ENCODE measurements at regions not wholly inside any gene's neighbourhood (a gene's known extent, or its start where the extent isn't known, plus 50 kb on each side); places are given as distances from the start of the nearest gene placed in this dataset.

GRCh38 chr2:121044412-121044811 is 240.6 kb downstream of the TFCP2L1 start:
- TF ChIP-seq CTCF (conservative IDR thresholded peaks at IDR 0.05): no peak
- no peak for TF ChIP-seq ZFX (IDR thresholded peaks at IDR 0.05)
- no peak overlapping the region for H3K27ac ChIP-seq

- TF ChIP-seq ZFX (IDR thresholded peaks at IDR 0.05) (no peak), CTCF (conservative IDR thresholded peaks at IDR 0.05) (no peak)
- H3K27ac ChIP-seq: no peak overlapping the region
Measured at GRCh38 chr2:121045245-121045644, 239.8 kb downstream of the TFCP2L1 start.

DNA sequence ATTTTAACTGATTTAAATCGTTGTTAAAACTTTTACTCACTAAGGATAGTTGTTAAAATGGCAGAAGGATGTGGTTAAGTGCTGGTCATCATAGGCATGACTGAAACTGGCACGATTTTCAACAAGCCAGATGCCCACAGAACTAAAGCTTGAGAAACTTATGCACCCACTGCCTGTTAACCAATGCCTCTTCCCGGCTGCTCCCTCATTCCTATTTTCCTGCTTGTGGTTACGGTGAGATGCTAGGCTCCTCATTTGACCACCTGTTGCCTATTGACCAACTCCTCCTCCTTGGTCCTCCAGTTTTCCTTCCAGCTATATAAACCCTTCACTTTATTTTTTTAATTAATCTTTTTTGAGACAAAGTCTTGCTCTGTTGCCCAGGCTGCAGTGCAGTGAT is 238.7 kb downstream of the TFCP2L1 start:
- no peak for TF ChIP-seq CTCF (conservative IDR thresholded peaks at IDR 0.05)
- TF ChIP-seq ZFX (IDR thresholded peaks at IDR 0.05): no peak
- H3K27ac ChIP-seq: no peak overlapping the region

DNA sequence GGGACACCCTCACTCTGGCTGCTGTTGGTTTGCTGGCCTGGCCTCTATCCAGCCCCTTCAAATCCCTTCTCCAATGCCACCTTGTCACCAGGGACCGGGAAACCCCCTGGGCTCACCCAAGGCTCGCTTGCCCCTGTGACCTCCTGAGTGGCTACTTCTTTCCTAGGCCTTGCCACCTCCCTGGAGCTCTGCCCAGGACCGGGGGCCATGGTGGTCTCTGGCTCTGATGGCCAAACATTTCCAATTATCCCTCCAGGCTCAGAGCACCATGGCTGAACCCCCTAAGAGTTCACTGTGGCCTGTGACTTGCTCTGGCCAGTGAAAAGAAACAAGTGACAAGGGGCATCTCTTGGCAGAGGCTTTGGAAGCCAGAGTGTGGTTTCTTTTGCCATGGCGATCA is 237.6 kb downstream of the TFCP2L1 start:
- TF ChIP-seq CTCF (conservative IDR thresholded peaks at IDR 0.05) (no peak), ZFX (IDR thresholded peaks at IDR 0.05) (no peak)
- no peak overlapping the region for H3K27ac ChIP-seq

DNA sequence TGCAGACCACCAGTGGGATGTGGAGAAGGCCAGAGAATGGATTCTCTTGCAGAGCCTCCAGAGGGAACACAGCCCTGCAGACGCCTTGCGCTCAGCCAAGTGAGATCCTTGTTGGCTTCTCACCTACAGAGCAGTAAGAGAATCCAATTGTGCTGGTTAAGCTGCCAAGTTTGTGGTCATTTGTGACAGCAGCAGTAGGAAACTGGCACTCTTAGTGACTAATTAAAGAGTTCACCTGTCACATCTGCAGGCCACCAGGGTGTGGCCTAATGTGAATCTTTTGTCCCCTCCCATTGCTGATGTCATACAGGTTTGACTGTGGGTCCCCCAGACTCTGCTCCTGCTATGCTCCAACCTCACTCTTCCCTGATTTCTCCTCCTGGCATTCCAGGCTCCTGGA is 235.9 kb downstream of the TFCP2L1 start:
- H3K27ac ChIP-seq: no peak overlapping the region
- TF ChIP-seq CTCF (conservative IDR thresholded peaks at IDR 0.05): no peak
- TF ChIP-seq ZFX (IDR thresholded peaks at IDR 0.05): no peak

DNA sequence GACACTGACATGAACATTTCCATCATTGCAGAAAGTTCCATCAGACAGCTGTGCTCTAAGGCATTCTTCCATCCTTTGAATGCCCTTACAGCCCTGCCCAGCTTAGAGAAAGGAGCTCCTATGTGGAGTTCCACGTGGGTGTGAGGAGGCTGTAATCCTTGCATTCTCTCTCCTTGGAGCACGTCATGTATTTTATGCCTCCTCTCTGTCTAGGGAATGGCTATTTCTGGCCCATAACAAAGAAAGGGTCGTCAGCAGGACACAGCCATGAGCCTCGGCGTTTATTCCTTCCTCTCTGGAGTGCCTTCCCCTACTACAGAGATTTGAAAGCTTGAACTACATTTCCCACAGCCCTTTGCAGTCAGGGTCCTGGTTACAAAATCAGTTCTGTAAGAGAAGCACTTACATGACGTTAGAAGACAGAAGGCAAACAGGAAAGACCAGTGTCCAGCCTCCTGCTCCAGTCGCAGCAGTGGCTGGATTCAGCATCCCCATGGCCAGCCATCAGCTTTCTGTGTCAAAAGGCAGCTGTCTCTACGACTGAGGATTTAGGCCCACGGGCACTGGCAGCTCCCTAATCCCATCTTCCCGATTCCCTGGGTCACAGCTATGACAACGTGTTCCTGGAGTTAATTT is 234.9 kb downstream of the TFCP2L1 start:
- TF ChIP-seq CTCF (conservative IDR thresholded peaks at IDR 0.05): no peak
- TF ChIP-seq ZFX (IDR thresholded peaks at IDR 0.05): no peak
- no peak overlapping the region for H3K27ac ChIP-seq

- H3K27ac ChIP-seq: no peak overlapping the region
- no peak for TF ChIP-seq ZFX (IDR thresholded peaks at IDR 0.05)
- TF ChIP-seq CTCF (conservative IDR thresholded peaks at IDR 0.05): no peak
Measured at GRCh38 chr2:121051311-121051710, 233.7 kb downstream of the TFCP2L1 start.

Data from C4-2B (cell line).